CD1c-positive myeloid dendritic cell (primary cell): ENCODE measurements at regions not wholly inside any gene's neighbourhood (a gene's known extent, or its start where the extent isn't known, plus 50 kb on each side); places are given as distances from the start of the nearest gene placed in this dataset.

Experiments
- DNase-seq: peaks from one replicate; pipeline ENCODE4 v3.0.0-alpha.2; 2016; ENCODE audit errors: extremely low spot score

DNA sequence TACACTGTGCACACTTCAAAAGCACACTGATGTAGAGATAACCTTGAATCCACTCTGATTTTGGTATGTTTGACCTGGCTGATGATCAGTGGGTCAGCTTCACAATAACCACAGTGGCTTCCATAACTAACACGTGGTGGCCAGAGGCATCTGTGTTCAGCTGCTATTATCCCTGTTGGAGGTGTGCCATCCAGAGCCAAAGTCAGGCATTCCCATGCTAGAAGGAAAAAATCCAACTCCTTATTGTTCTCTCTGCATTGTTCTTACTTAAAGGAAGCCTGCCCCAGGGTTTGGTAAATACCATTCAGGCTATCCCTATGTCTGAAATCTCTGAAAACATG lies 127.3 kb upstream of the MON1B start:
- DNase-seq, result no peak

DNA sequence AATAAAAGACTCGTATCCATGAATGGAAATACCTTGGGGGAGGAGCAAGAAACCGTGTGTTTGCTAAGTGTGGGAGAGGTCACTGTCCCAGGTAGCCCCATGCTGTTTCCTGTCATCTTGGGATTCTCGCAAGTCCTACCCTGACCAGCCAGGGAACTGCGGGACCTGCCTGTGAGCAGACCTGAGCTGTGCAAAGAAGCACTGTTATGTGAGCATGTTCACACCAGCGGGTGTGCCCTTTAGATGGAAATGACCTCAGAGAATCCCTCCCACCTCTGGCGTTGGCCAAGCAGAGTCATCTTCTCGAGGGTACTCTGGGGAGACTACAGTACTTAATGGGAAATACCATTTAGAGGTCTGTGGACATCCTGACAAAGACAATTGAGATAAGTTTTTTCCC lies 127.0 kb upstream of the MON1B start:
- no peak for DNase-seq

GRCh38 chr16:77066896-77067496 lies 124.0 kb upstream of the MON1B start:
- no peak for DNase-seq

GRCh38 chr16:77067900-77068299 lies 123.1 kb upstream of the MON1B start:
- DNase-seq, result no peak

DNA sequence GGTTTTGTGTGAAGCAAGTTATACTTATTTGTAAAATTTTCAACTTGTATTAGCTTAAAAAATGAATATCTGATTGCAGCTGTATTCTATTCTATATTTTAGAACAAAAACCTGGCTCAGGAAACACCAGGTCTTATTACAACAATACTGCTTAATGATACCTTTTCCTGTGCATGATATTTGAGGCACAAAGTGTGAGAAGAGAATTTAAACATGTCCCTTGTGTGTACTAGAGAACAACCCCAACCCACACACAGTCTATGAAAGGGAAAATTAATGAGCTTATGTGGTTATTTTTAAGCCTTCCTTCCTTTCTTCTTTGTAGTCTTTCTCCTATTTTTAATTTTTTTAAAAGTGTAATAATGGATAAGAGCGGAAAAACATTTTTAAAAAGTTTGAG lies 122.6 kb upstream of the MON1B start:
- no peak for DNase-seq

DNA sequence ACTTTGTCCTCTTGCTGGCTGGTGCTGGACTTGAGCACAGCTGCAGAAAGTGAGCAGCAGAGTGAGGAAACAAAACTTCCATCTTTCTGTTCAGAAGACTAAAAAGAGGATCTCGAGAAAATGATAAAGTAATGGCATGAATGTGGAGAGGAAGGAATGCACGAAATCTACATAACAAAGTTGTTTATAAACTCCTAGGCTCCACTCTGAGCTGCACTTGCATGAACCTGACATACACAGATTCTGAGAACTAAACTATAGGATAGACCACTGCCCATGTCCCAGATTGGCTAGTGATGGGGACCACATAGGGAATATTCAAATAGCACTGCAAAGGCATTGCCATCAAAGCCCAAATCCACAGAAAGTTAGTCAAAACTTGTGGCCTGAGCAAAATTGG lies 121.1 kb upstream of the MON1B start:
- no peak for DNase-seq

DNA sequence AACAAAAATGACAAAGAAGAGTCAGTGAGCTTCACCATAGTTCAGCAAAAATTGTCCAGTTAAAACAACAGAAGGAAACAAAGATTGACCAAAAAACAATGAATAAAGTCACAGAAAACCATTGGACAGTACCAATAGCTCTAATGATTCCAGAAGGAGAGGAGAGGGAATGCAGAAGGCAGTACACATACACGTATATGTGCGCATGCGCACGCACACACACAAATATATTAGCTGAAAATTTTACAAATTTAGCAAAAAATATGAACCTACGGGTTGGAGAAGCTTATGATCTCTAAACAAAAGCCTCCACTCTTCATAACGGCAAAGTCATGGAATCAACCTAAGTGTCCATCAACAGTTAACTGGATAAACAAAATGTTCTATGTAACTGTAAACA lies 120.3 kb upstream of the MON1B start:
- no peak for DNase-seq

DNA sequence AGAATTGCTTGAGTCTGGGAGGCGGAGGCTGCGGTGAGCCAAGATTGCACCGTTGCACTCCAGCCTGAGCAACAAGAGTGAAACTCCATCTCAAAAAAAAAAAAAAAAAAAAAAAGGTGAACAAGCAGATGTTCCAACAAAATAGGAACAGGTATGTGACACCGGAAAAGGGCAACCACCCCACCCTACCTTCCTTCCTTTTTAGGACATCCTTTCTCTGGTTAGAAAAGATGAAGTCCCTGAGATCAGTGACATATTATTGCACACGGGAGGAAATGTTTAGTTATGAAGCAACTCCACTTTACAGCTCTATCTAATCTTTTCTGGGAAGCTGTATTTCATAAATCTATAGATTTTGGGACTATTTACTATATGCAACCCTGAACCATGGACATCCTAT lies 114.2 kb upstream of the MON1B start:
- no peak for DNase-seq

GRCh38 chr16:77077256-77077922 lies 113.6 kb upstream of the MON1B start:
- no peak for DNase-seq

DNA sequence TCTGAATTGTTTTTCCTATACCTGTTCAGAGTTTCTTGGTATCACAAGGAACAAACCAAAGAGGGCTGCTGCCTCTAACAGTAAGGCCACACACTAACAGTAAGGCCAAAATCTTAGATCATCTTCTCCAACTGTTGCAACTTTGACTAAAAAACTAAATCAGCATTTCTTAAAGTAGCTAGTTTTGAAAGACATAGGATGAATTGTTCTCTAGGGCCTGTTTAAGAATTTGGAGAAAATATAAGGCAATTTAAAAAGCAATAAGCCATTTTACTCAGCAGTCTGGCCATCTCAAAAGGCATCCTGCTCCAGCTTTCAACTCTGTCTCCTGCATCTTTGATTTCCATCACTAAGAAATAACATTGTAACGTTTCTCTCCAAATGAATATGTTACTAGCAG lies 105.0 kb upstream of the MON1B start:
- no peak for DNase-seq

DNA sequence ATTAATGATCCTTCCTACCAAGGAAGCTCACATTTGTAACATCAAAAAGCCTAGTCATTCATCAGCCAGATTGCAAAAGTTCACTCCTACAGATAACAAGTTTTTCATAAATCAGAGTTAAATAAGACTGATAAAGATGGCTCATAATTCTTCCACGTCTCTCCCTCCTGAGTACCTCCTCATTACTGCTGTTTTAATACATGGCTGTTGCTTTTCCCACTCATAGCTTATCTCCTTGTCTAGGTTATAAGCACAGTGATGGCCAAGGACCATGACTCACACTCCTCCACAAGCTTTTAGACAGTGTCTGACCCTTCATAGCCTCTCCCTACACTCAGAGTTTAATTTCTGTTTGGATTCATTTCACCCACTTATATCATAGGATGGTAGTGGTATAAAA lies 100.9 kb upstream of the MON1B start:
- DNase-seq, result no peak

GRCh38 chr16:77093309-77093708 lies 97.7 kb upstream of the MON1B start:
- DNase-seq, result no peak

DNA sequence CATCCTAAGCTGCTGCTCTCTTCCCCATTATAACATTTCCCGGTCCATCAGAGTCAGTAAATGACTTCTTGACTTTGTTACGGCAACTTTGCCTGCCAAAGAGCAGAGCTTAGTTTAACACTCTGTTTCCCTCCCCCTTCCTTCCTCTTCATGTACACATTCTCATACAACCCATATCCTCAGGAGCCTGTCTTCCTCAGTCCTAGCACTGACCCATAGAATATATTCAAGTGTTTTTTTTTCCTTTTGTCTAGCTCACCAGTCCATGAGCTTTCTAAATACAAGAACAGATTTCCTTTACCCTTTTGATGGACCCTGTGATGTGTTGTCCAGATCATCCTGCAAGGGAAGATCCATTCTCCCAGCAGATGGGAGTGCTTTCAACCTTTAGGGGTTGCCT lies 97.0 kb upstream of the MON1B start:
- no peak for DNase-seq

- no peak for DNase-seq
Measured at GRCh38 chr16:77111056-77111565, 79.9 kb upstream of the MON1B start.

DNA sequence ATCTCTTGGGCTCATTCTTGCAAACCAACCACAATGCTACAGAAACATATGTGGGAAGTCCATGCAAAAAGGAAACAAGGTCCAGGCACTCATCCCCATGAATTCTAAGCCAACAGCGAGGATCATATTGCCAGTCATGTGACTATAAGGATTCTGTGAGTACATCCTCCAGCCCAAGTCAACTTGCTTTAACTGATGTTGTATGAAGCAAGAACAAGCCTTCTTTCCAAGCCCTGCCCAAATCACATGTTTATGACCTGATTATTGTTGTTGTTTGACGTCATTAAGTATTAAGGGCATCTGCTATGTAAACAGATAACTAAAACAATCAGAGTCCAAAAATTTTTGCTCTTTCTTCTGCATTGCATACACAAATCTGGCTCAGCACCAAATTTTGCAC lies 78.2 kb upstream of the MON1B start:
- no peak for DNase-seq

DNA sequence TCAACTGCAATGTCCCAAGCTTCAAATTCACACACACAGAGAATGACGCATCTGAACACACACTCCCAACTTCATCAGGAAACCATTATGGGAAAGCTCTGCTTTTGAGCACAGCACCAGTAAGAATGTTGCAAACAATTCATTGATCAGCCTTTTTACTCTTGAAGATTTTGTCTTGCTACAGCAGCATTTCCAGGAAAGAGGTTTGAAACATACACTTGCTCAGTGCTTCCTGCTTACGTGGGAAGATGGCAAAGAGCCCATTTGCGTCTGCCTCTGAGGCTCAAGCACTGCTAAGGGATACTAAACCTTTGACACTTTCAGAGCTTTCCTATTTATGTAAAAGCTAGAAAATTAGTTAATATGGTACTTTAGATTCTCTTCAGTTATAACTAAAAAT lies 77.2 kb upstream of the MON1B start:
- no peak for DNase-seq

- DNase-seq, result peak; percentile 5
Measured at GRCh38 chr16:77114361-77114760, 76.6 kb upstream of the MON1B start.

GRCh38 chr16:77116856-77117255 lies 74.1 kb upstream of the MON1B start:
- peak; percentile 5 for DNase-seq

DNA sequence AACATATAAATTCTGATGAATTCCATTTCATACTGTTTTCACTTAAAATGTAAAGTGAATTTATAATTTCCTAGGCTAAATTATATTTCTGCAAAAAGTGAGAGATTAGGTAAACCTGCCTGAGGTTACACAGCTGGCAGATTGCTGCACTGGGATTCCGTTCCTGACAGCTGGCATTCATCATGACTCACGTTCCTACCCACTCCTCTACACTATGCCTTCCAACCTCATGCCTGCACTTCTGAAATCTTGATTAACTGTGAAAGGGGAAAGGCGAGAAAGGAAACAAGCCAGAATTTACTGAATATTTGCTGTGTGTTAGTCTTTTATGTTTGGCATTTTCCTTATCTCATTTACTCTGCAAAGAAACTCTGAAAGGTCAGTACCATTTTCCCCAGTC lies 73.3 kb upstream of the MON1B start:
- no peak for DNase-seq

DNA sequence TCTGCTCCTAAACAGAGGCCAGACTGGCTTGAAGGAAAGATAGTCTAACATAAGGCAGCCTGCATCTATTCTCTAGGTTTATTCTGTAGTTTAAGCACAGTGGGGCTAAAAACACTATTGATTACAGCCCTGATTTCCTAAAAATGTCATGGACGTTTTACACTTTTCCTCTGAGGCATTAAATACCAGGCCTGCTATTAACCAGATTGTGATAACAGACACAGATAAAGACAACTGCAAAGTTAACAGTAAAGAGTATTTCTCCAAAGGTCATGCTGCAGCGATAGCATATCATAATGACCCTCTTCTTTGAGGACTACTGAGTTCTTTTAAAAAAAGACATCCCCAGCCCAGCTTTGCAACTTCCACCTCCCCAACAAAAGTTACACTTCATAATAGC lies 59.6 kb upstream of the MON1B start:
- DNase-seq, result no peak

- no peak for DNase-seq
Measured at GRCh38 chr16:77132051-77132618, 58.9 kb upstream of the MON1B start.

GRCh38 chr16:77133706-77134105 lies 57.3 kb upstream of the MON1B start:
- DNase-seq, result no peak

DNA sequence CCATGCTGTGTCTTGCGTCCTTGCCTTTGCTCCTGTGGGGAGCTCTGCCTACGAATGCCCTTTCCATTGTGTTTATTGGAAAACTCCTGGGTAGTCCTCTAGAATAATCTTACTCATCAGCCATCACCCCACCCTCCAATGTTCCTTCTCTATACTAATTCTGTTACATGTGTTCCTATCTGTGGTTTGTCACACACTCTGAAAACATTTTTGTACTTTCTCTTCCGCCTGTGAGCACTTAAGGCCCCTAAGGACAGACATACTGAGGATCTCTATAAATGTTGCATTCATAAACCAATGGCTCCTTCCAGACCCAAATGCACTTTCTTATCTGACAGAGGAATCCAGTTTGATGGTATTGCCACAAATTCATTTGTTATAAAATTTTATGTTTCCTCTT lies 53.9 kb upstream of the MON1B start:
- DNase-seq, result no peak
